ENCODE measurements at regions not wholly inside any gene's neighbourhood (a gene's known extent, or its start where the extent isn't known, plus 50 kb on each side); places are given as distances from the start of the nearest gene placed in this dataset.

DNA sequence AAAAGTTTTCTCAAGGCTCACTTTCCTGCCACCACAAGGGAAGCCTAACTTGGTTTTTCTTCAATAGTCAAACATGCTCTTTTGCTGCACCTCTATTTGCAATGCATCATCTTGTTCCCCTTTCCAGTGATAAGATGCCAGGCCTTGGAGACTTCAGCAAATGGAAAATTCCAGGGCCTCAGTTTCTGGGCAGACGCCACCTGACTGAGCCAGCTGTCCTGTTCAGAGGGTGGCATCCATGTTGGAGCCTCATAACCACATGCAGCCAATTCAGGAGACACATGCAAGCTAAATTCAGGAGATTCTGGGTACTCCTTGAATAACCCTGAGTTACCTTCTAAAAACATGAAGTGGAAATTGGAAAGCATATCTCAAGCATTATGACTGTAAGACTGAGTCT lies 51.8 kb upstream of the ADRA1D start (continued):
- TF ChIP-seq ZFP30 (CRISPR knock-in tag; IDR thresholded peaks at IDR 0.05): no peak

DNA sequence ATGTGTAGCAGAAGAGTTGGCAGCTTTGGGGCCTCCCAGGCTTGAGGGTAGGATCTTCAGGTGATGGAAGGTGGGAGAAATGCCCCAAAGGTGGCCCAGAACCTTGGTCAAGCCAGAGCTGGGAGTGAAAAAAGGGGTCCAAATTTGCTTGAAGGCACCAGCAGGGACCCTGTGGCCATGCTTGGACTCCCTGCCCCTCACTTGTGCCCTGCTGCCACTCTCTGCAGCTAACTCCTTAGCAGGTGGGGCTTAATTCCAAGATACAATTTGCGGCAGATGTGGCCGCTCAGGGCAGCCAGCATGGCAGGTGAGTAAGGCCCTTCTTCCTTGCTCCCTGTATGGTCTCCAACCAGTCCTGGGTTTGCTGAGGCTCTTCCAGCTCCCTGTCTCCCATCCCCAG lies 51.3 kb upstream of the ADRA1D start:
- TF ChIP-seq, protein P1, sequence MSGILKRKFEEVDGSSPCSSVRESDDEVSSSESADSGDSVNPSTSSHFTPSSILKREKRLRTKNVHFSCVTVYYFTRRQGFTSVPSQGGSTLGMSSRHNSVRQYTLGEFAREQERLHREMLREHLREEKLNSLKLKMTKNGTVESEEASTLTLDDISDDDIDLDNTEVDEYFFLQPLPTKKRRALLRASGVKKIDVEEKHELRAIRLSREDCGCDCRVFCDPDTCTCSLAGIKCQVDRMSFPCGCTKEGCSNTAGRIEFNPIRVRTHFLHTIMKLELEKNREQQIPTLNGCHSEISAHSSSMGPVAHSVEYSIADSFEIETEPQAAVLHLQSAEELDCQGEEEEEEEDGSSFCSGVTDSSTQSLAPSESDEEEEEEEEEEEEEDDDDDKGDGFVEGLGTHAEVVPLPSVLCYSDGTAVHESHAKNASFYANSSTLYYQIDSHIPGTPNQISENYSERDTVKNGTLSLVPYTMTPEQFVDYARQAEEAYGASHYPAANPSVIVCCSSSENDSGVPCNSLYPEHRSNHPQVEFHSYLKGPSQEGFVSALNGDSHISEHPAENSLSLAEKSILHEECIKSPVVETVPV (CRISPR knock-in tag; IDR thresholded peaks at IDR 0.05): no peak
- TF ChIP-seq, protein P2, sequence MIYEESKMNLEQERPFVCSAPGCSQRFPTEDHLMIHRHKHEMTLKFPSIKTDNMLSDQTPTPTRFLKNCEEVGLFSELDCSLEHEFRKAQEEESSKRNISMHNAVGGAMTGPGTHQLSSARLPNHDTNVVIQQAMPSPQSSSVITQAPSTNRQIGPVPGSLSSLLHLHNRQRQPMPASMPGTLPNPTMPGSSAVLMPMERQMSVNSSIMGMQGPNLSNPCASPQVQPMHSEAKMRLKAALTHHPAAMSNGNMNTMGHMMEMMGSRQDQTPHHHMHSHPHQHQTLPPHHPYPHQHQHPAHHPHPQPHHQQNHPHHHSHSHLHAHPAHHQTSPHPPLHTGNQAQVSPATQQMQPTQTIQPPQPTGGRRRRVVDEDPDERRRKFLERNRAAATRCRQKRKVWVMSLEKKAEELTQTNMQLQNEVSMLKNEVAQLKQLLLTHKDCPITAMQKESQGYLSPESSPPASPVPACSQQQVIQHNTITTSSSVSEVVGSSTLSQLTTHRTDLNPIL (CRISPR knock-in tag; IDR thresholded peaks at IDR 0.05; ENCODE audit: low read depth): no peak
- TF ChIP-seq GLIS3 (CRISPR knock-in tag; IDR thresholded peaks at IDR 0.05): no peak
- no peak for TF ChIP-seq ZFP30 (CRISPR knock-in tag; IDR thresholded peaks at IDR 0.05)
- no peak for TF ChIP-seq ZNF70 (CRISPR knock-in tag; IDR thresholded peaks at IDR 0.05)
- no peak for TF ChIP-seq SNAI2 (CRISPR knock-in tag; IDR thresholded peaks at IDR 0.05)
- no peak for TF ChIP-seq BACH2 (CRISPR knock-in tag; IDR thresholded peaks at IDR 0.05; ENCODE audit: borderline replicate concordance)
- TF ChIP-seq OSR1 (CRISPR knock-in tag; IDR thresholded peaks at IDR 0.05): no peak
- no peak for TF ChIP-seq ARNTL (CRISPR knock-in tag; IDR thresholded peaks at IDR 0.05; ENCODE audit: borderline replicate concordance, low read depth)
- no peak for TF ChIP-seq ZNF565 (CRISPR knock-in tag; conservative IDR thresholded peaks at IDR 0.05; ENCODE audit: low read depth)
- no peak for TF ChIP-seq TCF4 (CRISPR knock-in tag; IDR thresholded peaks at IDR 0.05; ENCODE audit: borderline replicate concordance)
- no peak for TF ChIP-seq TOX (CRISPR knock-in tag; IDR thresholded peaks at IDR 0.05; ENCODE audit: borderline replicate concordance)
- no peak for TF ChIP-seq PPARA (CRISPR knock-in tag; IDR thresholded peaks at IDR 0.05; ENCODE audit: borderline replicate concordance)
- no peak for TF ChIP-seq CSDC2 (CRISPR knock-in tag; IDR thresholded peaks at IDR 0.05)
- no peak for TF ChIP-seq ZC3H10 (CRISPR knock-in tag; IDR thresholded peaks at IDR 0.05)
- no peak for TF ChIP-seq RARB (CRISPR knock-in tag; IDR thresholded peaks at IDR 0.05)
- no peak for TF ChIP-seq ZNF8 (CRISPR knock-in tag; IDR thresholded peaks at IDR 0.05)
- ATAC-seq: no peak

DNA sequence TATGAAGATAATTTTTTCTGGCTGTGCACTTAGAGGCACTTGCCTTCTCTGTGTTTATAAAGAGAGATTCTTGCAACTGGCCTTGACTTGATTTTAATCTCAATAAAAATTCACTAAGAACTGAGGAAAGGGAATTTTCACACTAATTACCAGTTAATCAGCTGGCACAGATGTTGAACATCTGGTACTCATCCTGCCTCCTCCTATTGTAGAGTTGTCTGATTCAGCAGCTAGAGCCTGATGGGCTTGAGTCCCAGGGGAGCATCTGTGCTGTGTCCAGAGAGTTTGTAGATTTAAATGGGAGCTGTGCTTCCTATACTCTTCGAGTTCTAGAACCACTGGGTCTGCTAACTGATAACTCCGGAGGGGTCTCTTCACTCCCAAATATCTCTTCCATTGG lies 50.7 kb upstream of the ADRA1D start:
- no peak for TF ChIP-seq GLIS3 (CRISPR knock-in tag; IDR thresholded peaks at IDR 0.05)
- TF ChIP-seq ZFP30 (CRISPR knock-in tag; IDR thresholded peaks at IDR 0.05): no peak
- TF ChIP-seq, protein P1 (CRISPR knock-in tag; IDR thresholded peaks at IDR 0.05): no peak
- no peak for TF ChIP-seq ESRRG (CRISPR knock-in tag; IDR thresholded peaks at IDR 0.05)
- no peak for TF ChIP-seq TCF4 (CRISPR knock-in tag; IDR thresholded peaks at IDR 0.05; ENCODE audit: borderline replicate concordance)
- no peak for TF ChIP-seq PPARA (CRISPR knock-in tag; IDR thresholded peaks at IDR 0.05; ENCODE audit: borderline replicate concordance)
- TF ChIP-seq OSR1 (CRISPR knock-in tag; IDR thresholded peaks at IDR 0.05): no peak

DNA sequence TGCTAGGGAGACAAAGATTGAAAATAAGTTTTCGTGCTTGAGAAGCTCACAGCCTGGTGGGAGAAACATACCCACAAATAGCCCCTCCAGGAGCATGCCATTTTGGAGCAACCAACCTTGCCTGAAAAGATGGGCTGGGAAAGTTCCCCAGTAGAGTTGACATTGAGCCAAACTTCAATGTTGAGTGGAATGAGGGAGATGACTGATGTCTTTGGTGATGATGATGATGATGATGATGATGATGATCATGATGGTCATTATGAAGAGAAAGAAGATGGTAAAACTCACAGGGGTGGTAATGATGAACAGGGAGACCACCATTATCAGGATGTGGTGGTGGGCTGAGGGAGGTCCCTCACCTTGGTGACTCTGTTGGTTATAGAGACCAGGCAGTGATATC lies 50.1 kb upstream of the ADRA1D start:
- no peak for TF ChIP-seq ARNTL (CRISPR knock-in tag; IDR thresholded peaks at IDR 0.05; ENCODE audit: borderline replicate concordance, low read depth)
- TF ChIP-seq GLIS3 (CRISPR knock-in tag; IDR thresholded peaks at IDR 0.05): no peak
- TF ChIP-seq ZNF565 (CRISPR knock-in tag; conservative IDR thresholded peaks at IDR 0.05; ENCODE audit: low read depth): no peak
- no peak for TF ChIP-seq TOX (CRISPR knock-in tag; IDR thresholded peaks at IDR 0.05; ENCODE audit: borderline replicate concordance)
- no peak for TF ChIP-seq OSR1 (CRISPR knock-in tag; IDR thresholded peaks at IDR 0.05)
- no peak for TF ChIP-seq SNAI2 (CRISPR knock-in tag; IDR thresholded peaks at IDR 0.05)
- no peak for TF ChIP-seq ISL1 (CRISPR knock-in tag; IDR thresholded peaks at IDR 0.05)
- TF ChIP-seq ZNF70 (CRISPR knock-in tag; IDR thresholded peaks at IDR 0.05): no peak
- no peak for TF ChIP-seq ESRRG (CRISPR knock-in tag; IDR thresholded peaks at IDR 0.05)
- no peak for TF ChIP-seq ZFP30 (CRISPR knock-in tag; IDR thresholded peaks at IDR 0.05)
- TF ChIP-seq, protein P1 (CRISPR knock-in tag; IDR thresholded peaks at IDR 0.05): no peak
- no peak for TF ChIP-seq ZNF8 (CRISPR knock-in tag; IDR thresholded peaks at IDR 0.05)
- TF ChIP-seq, protein P3, sequence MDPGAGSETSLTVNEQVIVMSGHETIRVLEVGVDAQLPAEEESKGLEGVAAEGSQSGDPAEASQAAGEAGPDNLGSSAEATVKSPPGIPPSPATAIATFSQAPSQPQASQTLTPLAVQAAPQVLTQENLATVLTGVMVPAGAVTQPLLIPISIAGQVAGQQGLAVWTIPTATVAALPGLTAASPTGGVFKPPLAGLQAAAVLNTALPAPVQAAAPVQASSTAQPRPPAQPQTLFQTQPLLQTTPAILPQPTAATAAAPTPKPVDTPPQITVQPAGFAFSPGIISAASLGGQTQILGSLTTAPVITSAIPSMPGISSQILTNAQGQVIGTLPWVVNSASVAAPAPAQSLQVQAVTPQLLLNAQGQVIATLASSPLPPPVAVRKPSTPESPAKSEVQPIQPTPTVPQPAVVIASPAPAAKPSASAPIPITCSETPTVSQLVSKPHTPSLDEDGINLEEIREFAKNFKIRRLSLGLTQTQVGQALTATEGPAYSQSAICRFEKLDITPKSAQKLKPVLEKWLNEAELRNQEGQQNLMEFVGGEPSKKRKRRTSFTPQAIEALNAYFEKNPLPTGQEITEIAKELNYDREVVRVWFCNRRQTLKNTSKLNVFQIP (CRISPR knock-in tag; IDR thresholded peaks at IDR 0.05; ENCODE audit: borderline replicate concordance, low read depth): no peak
- ATAC-seq: no peak

More for the DNA sequence above, 50.7 kb upstream of the ADRA1D start:
- no peak for ATAC-seq
